DND-41 (cell line): ENCODE measurements at regions not wholly inside any gene's neighbourhood (a gene's known extent, or its start where the extent isn't known, plus 50 kb on each side); places are given as distances from the start of the nearest gene placed in this dataset.

Experiments
- ATAC-seq: fragments of 200-7000 bp; cut with Tn5 transposase; 3 replicates; pipeline ENCODE4 v1.9.1; 2021; ENCODE audit warnings: low read depth; ENCODE audit not compliant: insufficient read depth
- DNase-seq: peaks from one replicate; pipeline ENCODE4 v3.0.0-alpha.2; 2020
- H2AFZ ChIP-seq: 2 replicates; pipeline ENCODE4 v1.6.0; 2012; ENCODE audit warnings: low read depth, low read length
- H3K27ac ChIP-seq: 2 replicates; pipeline ENCODE4 v1.5.1; 2012; ENCODE audit warnings: low read length, inconsistent platforms
- H3K27me3 ChIP-seq: fragments of 200-600 bp; sonication (generic); 2 replicates; pipeline ENCODE4 v1.6.0; 2012; ENCODE audit warnings: low read length, mild to moderate bottlenecking, inconsistent platforms; ENCODE audit not compliant: insufficient read depth, poor library complexity
- H3K36me3 ChIP-seq: 2 replicates; pipeline ENCODE4 v1.5.1; 2012; ENCODE audit warnings: low read length, inconsistent platforms; ENCODE audit not compliant: insufficient read depth
- H3K4me1 ChIP-seq: 2 replicates; pipeline ENCODE4 v1.5.1; 2012; ENCODE audit warnings: mild to moderate bottlenecking, low read length; ENCODE audit not compliant: insufficient read depth
- H3K4me2 ChIP-seq: 2 replicates; pipeline ENCODE4 v1.6.0; 2012; ENCODE audit warnings: mild to moderate bottlenecking, moderate library complexity, low read length, inconsistent platforms; ENCODE audit not compliant: insufficient read depth
- H3K4me3 ChIP-seq, 2 experiments: fragments of 200-600 bp in 1 of 2; shearing (Covaris generic) in 1 of 2; 2 replicates each; pipeline ENCODE4 v1.5.1; 2012 to 2016; ENCODE audit warnings: inconsistent platforms in 2 of 2, low read length in 2 of 2, mild to moderate bottlenecking in 2 of 2, low read depth in 1 of 2, moderate library complexity in 1 of 2
- H3K79me2 ChIP-seq: 2 replicates; pipeline ENCODE4 v1.6.0; 2012; ENCODE audit warnings: low read length, inconsistent platforms; ENCODE audit not compliant: insufficient read depth
- H3K9ac ChIP-seq: 2 replicates; pipeline ENCODE4 v1.6.0; 2012; ENCODE audit warnings: low read depth, mild to moderate bottlenecking, inconsistent platforms, low read length, moderate library complexity
- H3K9me3 ChIP-seq: 2 replicates; pipeline ENCODE4 v1.5.1; 2012; ENCODE audit warnings: low read length, moderate library complexity, mild to moderate bottlenecking, inconsistent platforms; ENCODE audit not compliant: insufficient read depth, severe bottlenecking
- H4K20me1 ChIP-seq: 2 replicates; pipeline ENCODE4 v1.6.0; 2012; ENCODE audit warnings: low read length; ENCODE audit not compliant: insufficient read depth
- CTCF ChIP-seq: IDR thresholded peaks from 2 replicates; pipeline ENCODE4 v1.5.1; 2012; ENCODE audit warnings: borderline replicate concordance, low read length, moderate library complexity, mild to moderate bottlenecking; ENCODE audit not compliant: poor library complexity, severe bottlenecking; ENCODE audit errors: extremely low read depth
- EZH2 ChIP-seq: IDR thresholded peaks from 3 replicates; pipeline ENCODE4 v1.6.1; 2012; ENCODE audit warnings: borderline replicate concordance, low read depth, mild to moderate bottlenecking, moderate library complexity, low read length, inconsistent platforms; ENCODE audit not compliant: severe bottlenecking

GRCh38 chr2:204032301-204032700, 95.7 kb downstream of the ICOS start:
- Histone ChIP-seq H2AFZ (no peak overlapping the region), H3K4me2 (no peak overlapping the region), H3K4me1 (peaks cover 9% of the 10 kb centered on the region), H3K36me3 (no peaks in the 10 kb centered on the region), H3K79me2 (no peaks in the 10 kb centered on the region), H3K4me3 (no peak overlapping the region), H3K9ac (no peak overlapping the region), H3K9me3 (peaks cover 18% of the 10 kb centered on the region), H3K27ac (no peak overlapping the region), H3K27me3 (no peaks in the 10 kb centered on the region), H4K20me1 (no peaks in the 10 kb centered on the region)
- ATAC-seq (no peak), DNase-seq (no peak)
- TF ChIP-seq CTCF (no peak), EZH2 (no peak)

GRCh38 chr2:204033611-204034495, 97.3 kb downstream of the ICOS start:
- no peaks in the 10 kb centered on the region for H4K20me1 ChIP-seq
- no peak overlapping the region for H3K9ac ChIP-seq
- no peak overlapping the region for H2AFZ ChIP-seq
- no peak for ATAC-seq
- DNase-seq, result no peak
- H3K4me3 ChIP-seq, result no peak overlapping the region
- H3K4me1 ChIP-seq, result no peaks in the 10 kb centered on the region
- no peaks in the 10 kb centered on the region for H3K36me3 ChIP-seq
- no peaks in the 10 kb centered on the region for H3K27me3 ChIP-seq
- no peak overlapping the region for H3K4me2 ChIP-seq
- peaks cover 4% of the 10 kb centered on the region for H3K9me3 ChIP-seq
- no peak overlapping the region for H3K27ac ChIP-seq
- no peaks in the 10 kb centered on the region for H3K79me2 ChIP-seq
- TF ChIP-seq EZH2, result no peak
- no peak for TF ChIP-seq CTCF

- no peaks in the 10 kb centered on the region for H3K36me3 ChIP-seq
- no peaks in the 10 kb centered on the region for H3K9me3 ChIP-seq
- no peaks in the 10 kb centered on the region for H3K27me3 ChIP-seq
- no peak for ATAC-seq
- H3K4me3 ChIP-seq, result no peak overlapping the region
- H3K9ac ChIP-seq, result no peak overlapping the region
- no peak overlapping the region for H3K4me2 ChIP-seq
- TF ChIP-seq CTCF (no peak), EZH2 (no peak)
- no peaks in the 10 kb centered on the region for H3K79me2 ChIP-seq
- no peak for DNase-seq
- H4K20me1 ChIP-seq, result no peaks in the 10 kb centered on the region
- no peaks in the 10 kb centered on the region for H3K4me1 ChIP-seq
- no peak overlapping the region for H3K27ac ChIP-seq
- no peak overlapping the region for H2AFZ ChIP-seq
Measured at GRCh38 chr2:204036706-204037105, 100.1 kb downstream of the ICOS start.
